Posterior cingulate gyrus (tissue), 11 donors: ENCODE measurements at regions not wholly inside any gene's neighbourhood (a gene's known extent, or its start where the extent isn't known, plus 50 kb on each side); places are given as distances from the start of the nearest gene placed in this dataset.

ENCODE experiments used
- DNase-seq, 10 donors: peaks; one replicate each; pipeline versions ENCODE4 v3.0.0 to v3.0.0-alpha.2; 2020 to 2021; ENCODE audit warnings: mixed read lengths in 3 of 10
- intact Hi-C: fragments of 100-400 bp; cut with DNase I; formaldehyde crosslinking; loops from one replicate; pipeline ENCODE4 v1.15.1; 2023

DNA sequence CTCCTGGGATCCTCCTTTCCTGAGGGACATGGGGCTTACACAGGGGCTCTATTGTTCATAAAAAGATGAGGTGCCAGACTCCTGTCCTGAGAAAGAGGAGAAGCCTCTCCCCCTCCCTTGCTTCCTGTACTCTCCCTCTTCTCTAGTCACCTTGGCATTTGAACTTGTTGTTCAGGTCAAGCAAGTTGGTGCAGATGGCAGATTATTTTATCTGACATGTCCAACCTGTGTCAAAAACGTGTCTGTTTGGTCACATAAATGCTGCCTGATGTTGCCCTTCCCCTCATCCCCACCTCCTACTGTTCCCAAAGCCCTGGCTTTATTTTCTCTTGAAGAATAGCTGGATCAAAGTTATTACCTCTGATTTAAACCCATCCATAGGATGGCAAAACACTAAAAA lies 154.8 kb downstream of the TMX1 start:
- intact Hi-C loops, result no loop called here

DNA sequence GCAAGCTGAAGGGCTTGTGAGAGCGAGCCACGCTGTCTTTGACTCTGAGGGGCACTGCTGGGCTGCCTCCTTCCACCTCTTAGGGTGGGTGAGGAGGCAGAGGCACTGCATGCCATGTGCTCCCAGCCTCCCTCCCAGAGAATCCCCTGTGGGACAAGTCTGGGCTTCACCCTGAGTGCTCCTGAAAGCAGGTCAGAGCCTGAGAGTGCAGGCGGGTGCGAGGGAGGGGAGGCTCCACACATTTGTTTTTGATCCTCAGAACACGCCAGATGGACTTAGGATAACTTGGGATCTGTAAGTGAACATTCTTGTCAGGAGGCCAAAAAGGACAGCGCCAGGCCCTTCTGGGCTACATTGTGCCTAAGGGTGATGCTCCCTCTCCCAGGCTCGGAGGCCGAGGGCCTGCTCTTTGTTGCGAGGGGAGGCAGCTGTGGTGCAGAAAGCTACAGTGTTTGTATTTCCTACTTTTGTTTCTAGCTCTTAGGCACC lies 155.4 kb downstream of the TMX1 start:
- intact Hi-C loops, result no loop called here
- peak in 5 of 10 donors; percentile 8 to 82 (median 75) for DNase-seq

More for the DNA sequence above, 154.8 kb downstream of the TMX1 start:
- DNase-seq, result no peak

DNA sequence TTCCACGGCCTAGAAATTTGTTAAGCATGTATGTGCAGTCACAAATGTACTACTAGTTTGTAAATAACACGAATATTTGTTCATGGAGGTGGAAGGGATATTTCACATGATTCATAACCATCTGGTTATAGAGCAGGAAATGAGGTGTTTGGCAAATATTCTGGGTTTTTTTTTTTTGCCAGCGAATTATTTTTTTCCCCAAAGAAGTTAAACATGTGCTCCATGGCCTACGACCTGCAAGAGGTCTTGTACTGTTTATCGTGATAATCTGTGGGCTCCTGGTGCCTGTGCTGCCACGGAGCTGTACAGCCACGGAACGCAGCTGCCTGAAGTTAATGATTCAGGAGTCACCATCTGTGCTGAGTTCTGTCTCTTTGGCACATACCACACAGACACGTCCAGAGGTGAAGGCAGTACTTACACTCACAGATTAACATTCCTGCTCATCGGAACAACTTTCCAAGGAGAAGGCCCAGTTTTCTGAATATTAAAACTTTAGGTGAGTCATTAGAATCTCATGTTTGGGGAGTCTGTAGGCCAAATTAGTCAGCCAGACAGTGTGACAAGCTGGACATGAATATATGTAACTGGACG lies 156.3 kb downstream of the TMX1 start:
- peak in 1 of 10 donors; percentile 7 for DNase-seq

DNA sequence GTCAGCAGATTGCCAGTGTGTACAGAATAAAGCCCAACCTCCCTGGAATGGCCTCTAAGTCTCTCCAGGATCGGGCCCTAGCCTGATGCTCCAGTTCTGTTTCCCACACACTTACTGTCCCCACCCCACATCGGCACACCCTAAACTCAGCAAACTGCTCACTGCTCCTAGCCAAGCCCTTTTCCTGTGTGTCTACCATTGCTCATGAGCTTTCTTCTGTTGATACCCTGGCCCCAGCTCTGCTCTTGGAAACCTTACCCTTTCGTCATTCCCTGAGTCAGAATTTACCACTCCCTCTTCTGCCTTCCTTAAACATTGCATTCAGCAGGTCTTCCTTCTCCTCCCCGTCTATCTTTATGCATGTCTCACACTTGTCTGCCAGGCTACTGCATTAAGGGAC lies 158.9 kb downstream of the TMX1 start:
- no peak for DNase-seq
- intact Hi-C loops, result no loop called here

More for the DNA sequence above, 156.3 kb downstream of the TMX1 start:
- intact Hi-C loops, result no loop called here

DNA sequence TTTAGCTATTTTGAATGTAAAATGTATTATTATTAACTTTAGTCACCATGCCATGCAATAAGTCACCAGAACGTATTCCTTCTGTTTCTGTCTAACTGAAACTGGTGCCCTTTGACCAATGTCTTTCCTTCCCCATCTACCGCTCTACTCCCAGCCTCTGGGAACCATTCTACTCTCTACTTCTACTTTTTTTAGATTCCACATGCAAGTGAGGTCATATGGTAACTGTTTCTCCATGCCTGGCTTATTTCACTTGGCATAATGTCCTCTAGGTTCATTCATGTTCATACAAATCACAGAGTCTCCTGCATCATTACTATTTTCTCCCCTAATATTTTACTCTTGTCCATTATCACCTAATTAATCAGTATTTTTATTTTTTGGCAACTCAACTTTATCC lies 160.1 kb downstream of the TMX1 start:
- DNase-seq, result no peak
- intact Hi-C loops, result no loop called here

DNA sequence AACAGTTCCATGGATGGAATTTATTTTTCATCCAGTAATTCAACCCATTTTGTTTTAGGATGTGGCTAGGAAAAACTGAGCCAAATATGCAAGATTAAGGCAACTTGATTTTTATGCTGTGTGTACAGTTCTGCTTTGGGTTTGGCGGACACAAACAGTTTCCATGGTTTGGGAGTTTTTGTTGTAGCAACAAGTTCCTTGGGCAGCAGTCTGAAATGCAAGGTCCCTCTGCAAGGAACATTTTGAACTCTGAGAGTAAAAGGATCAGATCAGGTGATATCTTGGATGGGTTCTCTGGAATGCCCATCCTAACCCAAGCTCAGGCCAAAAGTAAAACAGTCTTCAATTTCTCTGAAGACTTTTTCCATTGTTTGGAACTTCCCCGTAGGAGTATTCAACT lies 161.2 kb downstream of the TMX1 start:
- no peak for DNase-seq
- intact Hi-C loops, result no loop called here

DNA sequence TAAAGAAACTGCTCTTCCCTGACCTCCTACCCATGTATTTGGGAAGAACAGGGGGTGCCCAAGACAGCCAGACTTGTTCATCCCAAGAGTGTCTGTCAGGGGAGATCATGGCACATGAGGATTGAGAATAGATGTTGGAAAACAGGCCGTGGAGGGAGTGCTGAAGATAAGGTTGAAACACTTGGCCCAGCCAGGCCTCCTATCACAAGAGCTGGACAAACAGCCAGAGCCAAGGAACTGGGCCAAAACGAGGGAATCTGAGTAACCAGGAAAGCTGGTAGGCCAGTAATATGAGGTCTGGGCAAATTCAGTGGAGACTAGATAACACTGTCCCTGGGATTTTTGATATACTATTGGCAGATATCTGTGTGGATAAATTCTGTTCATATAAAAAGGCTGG lies 161.7 kb downstream of the TMX1 start:
- no peak for DNase-seq
- intact Hi-C loops, result no loop called here

DNA sequence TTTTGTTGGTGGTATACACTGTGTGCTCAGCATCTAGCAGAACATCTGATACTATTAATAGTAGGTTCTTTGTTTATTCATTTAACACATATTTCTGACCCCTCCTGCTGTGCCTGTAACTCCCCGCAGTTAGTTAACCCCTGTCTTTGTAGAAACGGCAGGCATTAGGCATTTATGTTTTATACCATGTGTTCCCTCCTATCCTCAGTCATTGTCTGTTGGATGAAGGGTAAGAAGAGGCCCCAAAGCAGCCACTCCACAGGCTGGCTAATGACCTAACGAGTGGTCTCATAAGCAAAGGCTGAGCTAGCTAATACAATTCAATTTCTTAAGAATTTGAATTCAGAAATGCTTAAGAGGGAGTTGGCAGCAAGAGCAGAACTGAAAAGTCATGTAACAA lies 170.8 kb downstream of the TMX1 start:
- no peak for DNase-seq
- intact Hi-C loops, result no loop called here

DNA sequence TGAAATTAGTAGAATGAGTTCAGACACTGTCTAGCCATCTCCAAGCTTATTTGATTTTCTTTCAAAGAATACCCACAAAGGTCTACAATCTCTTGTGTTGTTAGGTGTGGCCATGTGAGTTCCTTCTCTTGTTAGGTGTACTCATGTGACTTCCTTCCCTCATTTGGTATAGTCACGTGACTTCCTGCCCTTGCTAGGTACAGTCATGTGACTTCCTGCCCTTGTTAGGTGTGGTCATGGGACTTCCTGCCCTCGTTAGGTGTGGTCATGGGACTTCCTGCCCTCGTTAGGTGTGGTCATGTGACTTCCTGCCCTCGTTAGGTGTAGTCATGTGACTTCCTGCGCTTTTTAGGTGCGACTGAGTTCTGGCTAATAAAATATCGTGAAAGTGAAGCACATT lies 179.6 kb downstream of the TMX1 start:
- intact Hi-C loops, result no loop called here
- DNase-seq, result no peak

DNA sequence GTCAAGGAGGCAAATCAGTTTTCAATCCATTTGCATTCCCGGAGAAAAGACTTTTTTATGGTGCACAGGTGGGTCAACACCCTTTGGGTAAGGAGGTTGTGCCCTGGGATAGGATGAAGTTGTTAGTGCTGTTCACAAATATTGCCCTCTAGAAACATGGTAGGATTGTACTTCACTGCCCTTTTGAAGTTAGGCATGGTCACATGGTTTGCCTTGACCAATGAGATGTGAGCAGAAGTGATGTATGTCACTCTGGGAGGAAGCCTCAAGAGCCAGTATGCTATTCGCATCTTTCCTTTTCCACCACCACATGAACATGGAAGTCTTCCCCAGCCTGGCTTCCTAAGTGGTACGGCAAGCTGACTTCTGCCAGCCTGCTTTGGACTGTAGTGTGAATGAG lies 182.7 kb downstream of the TMX1 start:
- no peak for DNase-seq
- intact Hi-C loops, result no loop called here

DNA sequence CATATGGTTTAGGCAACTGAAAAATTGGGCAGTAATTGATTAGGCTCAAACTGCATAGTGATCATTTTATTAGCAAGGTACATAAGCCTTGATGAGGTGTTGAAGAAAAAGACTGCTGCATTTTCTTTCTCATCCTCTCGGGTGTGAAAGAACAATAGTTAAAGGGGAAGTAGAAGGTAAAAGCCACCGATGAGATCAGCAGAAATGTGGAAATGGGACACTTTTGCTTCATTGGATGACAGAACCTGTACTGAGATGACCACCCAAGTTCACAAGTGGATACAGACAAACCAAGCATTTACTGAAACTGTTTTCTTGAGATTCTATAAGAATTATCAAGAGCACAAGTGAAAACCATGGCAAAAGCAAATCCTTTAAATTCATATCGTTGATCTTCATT lies 184.0 kb downstream of the TMX1 start:
- intact Hi-C loops, result no loop called here
- no peak for DNase-seq

DNA sequence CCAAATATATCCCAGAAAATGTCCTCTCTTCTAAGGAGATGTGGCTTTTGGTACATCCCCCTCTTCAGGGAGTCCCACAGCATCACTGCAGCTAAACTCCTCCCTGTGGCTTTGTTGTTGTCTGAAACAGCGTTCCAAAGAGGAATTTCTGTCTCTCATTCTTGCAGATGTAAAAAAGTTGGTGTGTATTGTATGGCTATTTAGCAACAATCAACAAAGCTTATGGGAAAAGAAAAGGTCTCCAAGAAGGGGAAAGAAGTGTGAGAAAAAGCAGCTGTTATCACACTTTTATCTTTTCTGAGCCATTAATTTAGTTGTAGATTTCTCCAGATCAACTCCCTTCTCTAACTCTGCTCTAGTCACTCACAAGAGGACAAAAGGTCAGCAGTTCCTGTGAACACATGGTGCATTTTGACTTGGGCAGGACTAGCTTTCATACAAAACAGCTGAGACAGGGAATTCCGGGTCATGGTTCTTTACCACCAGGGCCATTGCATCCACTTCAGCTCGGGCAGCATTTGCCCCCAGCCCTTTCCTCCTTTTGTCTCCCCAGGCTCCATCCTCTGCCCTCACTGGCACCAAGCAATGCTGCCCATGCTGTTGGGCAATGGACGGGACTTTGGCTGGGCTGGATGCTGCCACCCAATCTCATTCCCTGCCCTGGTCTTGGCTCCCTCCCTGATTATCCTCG lies 184.7 kb downstream of the TMX1 start:
- DNase-seq, result no peak
- intact Hi-C loops, result no loop called here

DNA sequence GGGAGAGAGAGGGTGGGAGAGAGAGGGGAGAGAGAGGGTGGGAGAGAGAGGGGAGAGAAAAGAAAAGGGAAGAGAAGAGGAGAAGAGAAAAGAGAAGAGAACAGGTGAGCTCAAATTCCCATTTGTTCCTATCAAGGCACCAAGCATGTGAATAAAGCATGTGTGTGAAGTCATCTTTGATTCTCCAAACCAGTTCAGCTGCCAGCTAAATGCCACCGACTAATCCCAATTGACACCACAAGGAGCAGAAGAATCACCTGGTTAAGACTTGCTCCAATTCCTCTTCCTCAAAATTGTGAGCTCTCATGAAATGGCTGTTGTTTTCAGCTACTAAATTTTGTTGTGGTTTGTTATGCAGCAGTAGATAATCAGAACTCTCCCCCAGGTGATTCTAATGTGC lies 188.9 kb downstream of the TMX1 start:
- intact Hi-C loops, result no loop called here
- DNase-seq, result no peak

DNA sequence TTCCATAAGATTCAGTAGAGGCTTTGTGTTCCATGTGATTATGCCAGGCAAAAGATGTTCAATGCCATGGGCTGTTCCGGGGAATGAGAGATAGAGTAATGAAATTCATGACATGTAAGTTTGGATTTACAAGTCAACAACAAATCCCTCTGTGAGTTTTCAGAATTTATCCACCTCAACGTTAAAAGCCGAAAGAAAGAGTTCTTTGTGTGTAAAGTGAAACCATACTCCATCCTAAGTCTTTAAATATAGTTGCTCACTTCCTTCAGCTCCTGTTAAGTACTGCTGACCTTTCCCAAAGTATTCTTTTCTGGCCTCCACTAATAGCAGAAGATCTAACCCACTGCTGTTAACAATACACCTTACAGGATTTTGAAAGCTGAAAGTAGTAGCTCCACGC lies 190.0 kb downstream of the TMX1 start:
- intact Hi-C loops, result no loop called here
- DNase-seq, result no peak

DNA sequence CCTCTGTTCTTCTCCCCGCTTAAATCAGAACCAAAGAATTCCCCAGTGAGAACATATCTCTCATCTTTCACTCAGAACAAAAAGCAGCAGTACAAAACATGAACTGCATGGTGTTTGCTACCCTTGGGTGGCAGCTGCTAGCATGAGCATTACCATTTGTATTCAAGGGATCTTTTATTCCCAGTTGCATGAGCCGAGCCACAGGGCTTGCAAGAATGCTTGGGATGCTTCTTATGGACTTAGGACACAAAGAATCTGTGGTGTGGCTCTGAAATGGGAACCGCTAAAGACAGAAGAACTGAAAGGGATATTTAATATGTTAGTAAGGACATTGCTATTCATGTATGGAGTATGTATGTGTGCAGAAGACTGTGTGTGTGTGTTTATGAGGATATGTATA lies 190.6 kb downstream of the TMX1 start:
- DNase-seq, result peak in 1 of 10 donors; percentile 14
- intact Hi-C loops, result no loop called here

DNA sequence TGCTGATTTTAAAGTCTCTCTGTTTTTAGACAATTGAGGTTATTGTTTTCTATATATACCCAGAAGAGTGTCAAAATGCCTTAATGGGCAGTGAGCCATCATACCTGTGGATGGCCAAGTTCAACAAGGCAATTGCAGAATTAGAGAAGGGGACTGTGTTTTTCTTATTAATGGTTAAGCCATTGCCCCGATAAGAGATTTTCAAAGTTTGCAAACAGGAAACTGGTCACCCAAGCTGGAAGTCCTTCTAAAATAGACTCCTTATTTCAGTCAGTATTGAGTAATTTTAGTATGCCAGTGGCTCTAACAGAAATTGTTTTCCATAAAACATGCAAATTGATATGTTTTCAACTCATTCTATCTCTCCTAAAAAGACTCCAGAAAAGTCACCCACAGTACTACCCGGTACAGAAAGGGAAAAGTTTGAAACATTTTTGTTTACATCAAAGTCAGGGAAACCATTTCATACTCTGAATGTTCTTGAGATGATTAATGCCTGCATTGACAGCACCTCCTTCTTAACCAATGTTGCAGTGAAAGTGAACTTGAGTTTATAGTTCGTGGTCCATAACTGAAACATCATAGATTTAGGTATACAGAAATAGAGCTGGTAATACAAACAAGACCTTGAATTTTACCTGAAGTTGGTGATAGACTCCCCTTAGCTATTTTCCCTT lies 191.1 kb downstream of the TMX1 start:
- intact Hi-C loops, result no loop called here
- DNase-seq, result no peak

DNA sequence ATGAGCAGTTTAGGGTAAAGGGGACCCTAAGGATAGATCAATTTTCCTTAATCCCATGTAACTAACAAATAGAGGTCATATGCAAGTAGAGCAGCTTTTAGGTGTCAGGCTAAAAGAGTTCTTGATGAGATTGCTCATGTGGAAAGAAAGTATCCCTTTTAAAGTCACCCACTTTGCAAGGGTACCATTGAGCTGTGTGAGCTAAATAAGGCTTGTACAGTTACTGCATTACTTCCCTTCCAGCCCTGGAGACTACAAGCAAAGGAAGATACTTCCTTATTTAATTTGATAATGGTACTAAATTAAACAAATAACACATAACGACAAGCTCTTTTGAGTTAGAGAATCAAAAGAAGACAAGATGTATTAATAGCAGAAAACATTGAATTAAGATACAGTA lies 191.7 kb downstream of the TMX1 start:
- no peak for DNase-seq
- intact Hi-C loops, result no loop called here

DNA sequence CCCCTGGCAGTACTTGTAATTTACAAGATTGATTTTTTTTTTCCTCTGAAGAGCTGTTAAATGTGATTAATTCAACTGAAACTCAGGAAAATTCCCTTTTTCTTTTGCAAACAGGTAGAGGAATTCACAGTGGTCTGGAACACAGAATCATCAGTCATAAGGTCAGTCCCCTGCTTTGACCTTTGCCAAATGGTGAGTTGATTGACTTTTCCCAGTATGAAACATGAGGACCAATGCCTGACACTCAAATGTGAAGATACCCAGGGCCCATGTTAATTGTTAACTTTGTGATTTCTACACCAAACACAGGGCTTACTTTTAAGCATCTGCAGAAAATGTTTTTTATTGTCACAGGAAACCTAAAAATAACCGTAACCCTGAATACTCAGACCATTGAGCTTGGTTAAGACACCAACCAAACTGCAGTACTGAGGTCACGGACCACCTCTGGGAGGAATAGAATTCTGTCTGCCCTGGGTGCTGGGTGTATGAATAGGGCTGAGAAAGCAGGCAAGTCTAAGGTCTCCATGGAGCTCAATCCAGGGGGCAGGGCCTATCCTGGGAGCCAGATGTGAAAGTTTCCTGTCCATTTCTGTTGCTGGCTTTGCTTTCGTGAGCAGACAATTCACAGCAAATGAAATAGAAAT lies 192.4 kb downstream of the TMX1 start:
- intact Hi-C loops, result no loop called here
- DNase-seq, result no peak

DNA sequence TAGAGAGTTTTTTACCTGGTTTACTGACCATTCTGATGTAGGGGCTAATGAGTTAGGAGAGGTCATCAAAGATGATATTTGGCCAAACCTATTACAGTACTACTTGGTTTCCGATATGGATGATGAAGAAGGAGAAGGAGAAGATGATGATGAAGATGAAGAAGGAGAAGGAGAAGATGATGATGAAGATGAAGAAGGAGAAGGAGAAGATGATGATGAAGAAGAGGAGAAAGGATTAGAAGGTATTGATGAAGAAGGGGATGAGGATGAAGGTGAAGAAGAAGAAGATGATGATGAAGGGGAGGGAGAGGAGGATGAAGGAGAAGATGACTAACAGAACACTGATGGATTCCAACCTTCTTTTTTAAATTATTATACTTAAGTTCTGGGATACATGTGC lies 196.6 kb downstream of the TMX1 start:
- intact Hi-C loops, result no loop called here
- DNase-seq, result no peak

DNA sequence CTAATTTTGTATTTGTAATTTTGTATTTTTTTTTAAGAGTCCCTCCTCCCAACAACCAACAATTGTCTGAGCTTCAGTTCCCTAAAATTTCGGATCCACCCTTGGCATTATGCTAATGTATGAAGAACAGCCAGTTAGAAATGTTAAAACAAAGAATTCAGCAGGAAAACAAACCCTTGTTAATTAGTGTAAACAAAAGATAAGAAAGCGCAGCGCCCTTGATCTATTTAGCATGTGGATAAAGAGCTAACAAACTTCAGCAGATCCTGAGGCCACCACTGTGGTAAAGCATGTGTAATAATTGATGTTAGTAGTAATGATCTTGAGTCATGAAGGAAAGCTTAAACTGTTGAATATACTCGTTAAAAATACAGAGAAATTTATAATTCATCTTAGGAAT lies 199.8 kb downstream of the TMX1 start:
- no peak for DNase-seq
- intact Hi-C loops, result no loop called here

DNA sequence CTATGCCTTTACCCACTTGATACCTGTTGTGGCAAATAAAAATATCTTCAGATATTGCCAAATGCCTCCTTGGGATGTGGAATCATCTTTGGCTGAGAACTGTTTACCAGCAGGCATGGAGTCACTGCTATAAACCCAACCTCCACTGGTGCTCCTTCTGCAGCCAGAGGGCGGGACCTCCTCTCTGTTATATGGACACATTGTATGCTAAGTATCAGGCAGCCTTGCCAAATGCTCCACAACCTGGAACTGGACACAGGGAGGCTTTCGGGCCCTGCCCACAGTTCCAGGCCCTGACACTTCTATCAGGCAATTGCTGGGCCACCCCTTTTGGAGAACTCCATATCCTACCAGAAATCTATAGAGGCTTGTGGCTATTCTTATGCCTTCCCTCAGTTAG lies 201.0 kb downstream of the TMX1 start:
- intact Hi-C loops, result no loop called here
- no peak for DNase-seq
